Suprapubic skin (tissue), 4 donors: ENCODE measurements at regions not wholly inside any gene's neighbourhood (a gene's known extent, or its start where the extent isn't known, plus 50 kb on each side); places are given as distances from the start of the nearest gene placed in this dataset.

Experiments used
- DNase-seq, 2 donors: peaks; one replicate each; pipeline ENCODE4 v3.0.0-alpha.2; 2019; ENCODE audit warnings: low spot score in 2 of 2
- H3K27ac ChIP-seq: fragments of 200-600 bp; sonication (generic); one replicate; pipeline ENCODE4 v1.5.1; 2019
- H3K27me3 ChIP-seq: fragments of 200-600 bp; sonication (generic); one replicate; pipeline ENCODE4 v1.5.1; 2019
- H3K36me3 ChIP-seq: fragments of 200-600 bp; sonication (generic); one replicate; pipeline ENCODE4 v1.5.1; 2019
- H3K4me1 ChIP-seq: fragments of 200-600 bp; sonication (generic); one replicate; pipeline ENCODE4 v1.5.1; 2019
- H3K4me3 ChIP-seq: fragments of 200-600 bp; sonication (generic); one replicate; pipeline ENCODE4 v1.5.1; 2019; ENCODE audit warnings: mild to moderate bottlenecking
- H3K9me3 ChIP-seq: fragments of 200-600 bp; sonication (generic); one replicate; pipeline ENCODE4 v1.5.1; 2019
- CTCF ChIP-seq, 2 donors: fragments of 200-600 bp in 1 of 2; fragments of 450-650 bp in 1 of 2; sonication (generic) in 1 of 2; IDR thresholded peaks; one replicate each; pipeline ENCODE4 v1.5.1; 2016 to 2019; ENCODE audit warnings: antibody characterized with exemption in 2 of 2, mild to moderate bottlenecking in 1 of 2, moderate library complexity in 1 of 2
- EP300 ChIP-seq: sonication (generic); formaldehyde crosslinking; IDR thresholded peaks from one replicate; pipeline ENCODE4 v1.6.1; 2017; ENCODE audit warnings: antibody characterized with exemption
- POLR2A ChIP-seq, 2 donors: fragments of 450-650 bp; IDR thresholded peaks; one replicate each; pipeline ENCODE4 v1.6.1; 2017; ENCODE audit warnings: antibody characterized with exemption in 2 of 2, mild to moderate bottlenecking in 2 of 2, moderate library complexity in 2 of 2
- POLR2AphosphoS5 ChIP-seq, 3 donors: sonication (generic); formaldehyde crosslinking; IDR thresholded peaks; one replicate each; pipeline ENCODE4 v1.6.1; 2017; ENCODE audit warnings: antibody characterized with exemption in 3 of 3
- WGBS: methylation state at CpG from one replicate; pipeline ENCODE4 v1.1.5; 2018; 5-methylcytosine and 5-hydroxymethylcytosine counted together

- Histone ChIP-seq H3K4me1 (peaks cover 35% of the 10 kb centered on the region), H3K36me3 (no peaks in the 10 kb centered on the region), H3K27me3 (no peaks in the 10 kb centered on the region), H3K27ac (peak overlapping the region; percentile 88), H3K9me3 (no peaks in the 10 kb centered on the region), H3K4me3 (no peak overlapping the region)
- 97% methylated on average over 5 of the region's 5 CpGs for WGBS
- no peak for TF ChIP-seq POLR2AphosphoS5 (IDR thresholded peaks at IDR 0.05)
- TF ChIP-seq POLR2A (IDR thresholded peaks at IDR 0.05) = no peak
- TF ChIP-seq EP300 = no peak
- no peak for TF ChIP-seq CTCF (IDR thresholded peaks at IDR 0.05)
- DNase-seq = no peak
Observed at GRCh38 chr3:16059081-16059537, 115.4 kb upstream of the GALNT15 start.

GRCh38 chr3:16059711-16060357 is 114.6 kb upstream of the GALNT15 start:
- H3K4me3 ChIP-seq = no peak overlapping the region
- TF ChIP-seq POLR2AphosphoS5 (IDR thresholded peaks at IDR 0.05) = no peak
- TF ChIP-seq EP300 = no peak
- no peak for TF ChIP-seq POLR2A (IDR thresholded peaks at IDR 0.05)
- TF ChIP-seq CTCF (IDR thresholded peaks at IDR 0.05) = no peak
- H3K27ac ChIP-seq = peak overlapping the region; percentile 88
- peaks cover 29% of the 10 kb centered on the region for H3K4me1 ChIP-seq
- no peaks in the 10 kb centered on the region for H3K9me3 ChIP-seq
- H3K27me3 ChIP-seq = no peaks in the 10 kb centered on the region
- no peaks in the 10 kb centered on the region for H3K36me3 ChIP-seq
- no peak for DNase-seq
- 73% methylated on average over 2 of the region's 2 CpGs for WGBS

DNA sequence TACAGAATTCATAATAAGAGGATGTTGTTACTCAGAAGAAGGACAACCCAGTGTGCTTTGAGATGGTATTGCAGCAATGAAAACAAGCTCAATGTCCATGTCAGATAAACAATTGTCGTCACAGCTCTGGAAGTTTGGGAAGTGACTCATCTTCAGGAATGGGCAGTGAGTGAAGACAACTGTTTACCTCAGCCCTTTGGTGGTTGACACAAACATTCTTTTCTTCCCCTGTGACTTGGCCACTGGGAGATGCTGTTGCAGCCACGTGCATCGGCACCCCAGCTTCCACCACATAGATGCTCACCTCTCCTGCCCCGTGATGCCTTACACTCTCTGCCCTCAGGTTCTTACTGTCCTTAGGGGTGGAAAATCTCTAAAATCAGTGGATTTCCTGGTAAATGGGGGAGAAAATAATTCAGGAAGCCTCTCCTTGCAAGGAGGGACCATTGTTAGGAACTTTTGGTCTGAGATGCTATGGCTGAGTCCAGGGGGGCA is 114.1 kb upstream of the GALNT15 start:
- Histone ChIP-seq H3K4me3 (no peak overlapping the region), H3K9me3 (no peaks in the 10 kb centered on the region), H3K4me1 (peaks cover 31% of the 10 kb centered on the region), H3K27me3 (no peaks in the 10 kb centered on the region), H3K27ac (peak overlapping the region; percentile 82), H3K36me3 (no peaks in the 10 kb centered on the region)
- 44% methylated on average over 4 of the region's 4 CpGs for WGBS
- peak; percentile 55 to 91 (median 72) for TF ChIP-seq POLR2AphosphoS5 (IDR thresholded peaks at IDR 0.05)
- no peak for TF ChIP-seq CTCF (IDR thresholded peaks at IDR 0.05)
- TF ChIP-seq EP300 = peak; percentile 25
- TF ChIP-seq POLR2A (IDR thresholded peaks at IDR 0.05) = peak in 1 of 2 donors; percentile 16
- DNase-seq = peak in 1 of 2 donors; percentile 90

DNA sequence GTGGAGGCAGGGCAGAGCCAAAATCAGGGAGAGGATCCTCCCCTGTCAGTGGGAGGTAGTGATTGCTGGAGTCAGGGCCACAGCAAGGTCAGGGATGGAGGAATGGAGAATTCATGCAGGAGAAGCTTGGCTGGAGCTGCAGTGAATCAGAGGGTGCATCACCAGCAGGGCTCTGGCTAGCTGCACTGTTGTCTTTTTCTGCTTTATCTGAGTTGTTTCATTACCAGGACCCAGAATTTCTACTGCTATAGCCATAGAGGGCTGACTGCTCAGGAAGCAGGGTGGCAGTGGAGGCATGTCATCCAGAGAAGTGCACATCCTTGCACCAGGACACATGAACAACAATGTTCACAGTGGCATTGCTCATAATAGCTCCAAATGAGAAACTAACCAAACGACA is 113.5 kb upstream of the GALNT15 start:
- peak overlapping the region; percentile 82 for H3K27ac ChIP-seq
- peaks cover 34% of the 10 kb centered on the region for H3K4me1 ChIP-seq
- H3K36me3 ChIP-seq = no peaks in the 10 kb centered on the region
- 71% methylated on average over 1 of the region's 1 CpG for WGBS
- H3K27me3 ChIP-seq = no peaks in the 10 kb centered on the region
- H3K4me3 ChIP-seq = no peak overlapping the region
- TF ChIP-seq POLR2A (IDR thresholded peaks at IDR 0.05) (no peak), CTCF (IDR thresholded peaks at IDR 0.05) (no peak), POLR2AphosphoS5 (IDR thresholded peaks at IDR 0.05) (no peak), EP300 (no peak)
- H3K9me3 ChIP-seq = no peaks in the 10 kb centered on the region
- peak in 1 of 2 donors; percentile 80 for DNase-seq

GRCh38 chr3:16061491-16061890 is 113.0 kb upstream of the GALNT15 start:
- DNase-seq = no peak
- H3K27me3 ChIP-seq = no peaks in the 10 kb centered on the region
- no peaks in the 10 kb centered on the region for H3K9me3 ChIP-seq
- peak overlapping the region; percentile 82 for H3K27ac ChIP-seq
- H3K4me3 ChIP-seq = no peak overlapping the region
- TF ChIP-seq EP300 = no peak
- no peak for TF ChIP-seq POLR2A (IDR thresholded peaks at IDR 0.05)
- no peak for TF ChIP-seq CTCF (IDR thresholded peaks at IDR 0.05)
- TF ChIP-seq POLR2AphosphoS5 (IDR thresholded peaks at IDR 0.05) = no peak
- H3K4me1 ChIP-seq = peaks cover 34% of the 10 kb centered on the region
- 86% methylated on average over 2 of the region's 2 CpGs for WGBS
- no peaks in the 10 kb centered on the region for H3K36me3 ChIP-seq
